NAMALWA (cell line): ENCODE measurements at regions not wholly inside any gene's neighbourhood (a gene's known extent, or its start where the extent isn't known, plus 50 kb on each side); places are given as distances from the start of the nearest gene placed in this dataset.

ENCODE experiments used
- DNase-seq: peaks from one replicate; pipeline ENCODE4 v3.0.0-alpha.2; 2015; ENCODE audit warnings: low spot score

GRCh38 chr15:47326410-47327333, 390.6 kb upstream of the SEMA6D start:
- no peak for DNase-seq

- no peak for DNase-seq
These were observed 385.4 kb upstream of the SEMA6D start for GRCh38 chr15:47331829-47332393.

GRCh38 chr15:47332481-47332880, 384.8 kb upstream of the SEMA6D start:
- DNase-seq = no peak

- DNase-seq = no peak
These were observed 383.6 kb upstream of the SEMA6D start for GRCh38 chr15:47333734-47334133.

GRCh38 chr15:47334805-47335535, 382.3 kb upstream of the SEMA6D start:
- DNase-seq = no peak

GRCh38 chr15:47337106-47337505, 380.2 kb upstream of the SEMA6D start:
- DNase-seq = no peak

- DNase-seq = no peak
These were observed 379.5 kb upstream of the SEMA6D start for GRCh38 chr15:47337836-47338235.

- DNase-seq = no peak
These were observed 378.5 kb upstream of the SEMA6D start for GRCh38 chr15:47338771-47339170.

GRCh38 chr15:47339800-47340570, 377.3 kb upstream of the SEMA6D start:
- DNase-seq = no peak

GRCh38 chr15:47340571-47340920, 376.8 kb upstream of the SEMA6D start:
- no peak for DNase-seq

- DNase-seq = no peak
These were observed 368.1 kb upstream of the SEMA6D start for GRCh38 chr15:47349179-47349578.

GRCh38 chr15:47351501-47351900, 365.8 kb upstream of the SEMA6D start:
- DNase-seq = no peak

GRCh38 chr15:47352217-47352616, 365.1 kb upstream of the SEMA6D start:
- DNase-seq = no peak

- DNase-seq = no peak
These were observed 361.5 kb upstream of the SEMA6D start for GRCh38 chr15:47355759-47356158.

GRCh38 chr15:47356297-47356696, 361.0 kb upstream of the SEMA6D start:
- no peak for DNase-seq

GRCh38 chr15:47358876-47359275, 358.4 kb upstream of the SEMA6D start:
- no peak for DNase-seq

GRCh38 chr15:47360305-47360704, 357.0 kb upstream of the SEMA6D start:
- no peak for DNase-seq

GRCh38 chr15:47362118-47362905, 355.0 kb upstream of the SEMA6D start:
- no peak for DNase-seq

GRCh38 chr15:47363653-47364052, 353.7 kb upstream of the SEMA6D start:
- no peak for DNase-seq

GRCh38 chr15:47364230-47365141, 352.8 kb upstream of the SEMA6D start:
- DNase-seq = no peak
